Mesenchymal stem cell (in vitro differentiated cells and primary cell): ENCODE measurements at regions not wholly inside any gene's neighbourhood (a gene's known extent, or its start where the extent isn't known, plus 50 kb on each side); places are given as distances from the start of the nearest gene placed in this dataset.

ENCODE experiments used
- DNase-seq: peaks from one replicate; pipeline ENCODE4 v3.0.0-alpha.2; 2013
- H2AFZ ChIP-seq: one replicate; pipeline ENCODE4 v1.6.1; 2013; ENCODE audit warnings: low read depth, mild to moderate bottlenecking, control low read depth, inconsistent platforms, low read length, moderate library complexity
- H2AK5ac ChIP-seq: 2 replicates; pipeline ENCODE4 v1.6.1; 2013; ENCODE audit warnings: low read length, moderate library complexity, mild to moderate bottlenecking, inconsistent platforms; ENCODE audit not compliant: severe bottlenecking
- H2BK120ac ChIP-seq: one replicate; pipeline ENCODE4 v1.6.1; 2013; ENCODE audit warnings: low read depth, mild to moderate bottlenecking, inconsistent platforms, low read length, moderate library complexity
- H2BK12ac ChIP-seq, 2 experiments: one replicate each; pipeline ENCODE4 v1.6.1; 2013; ENCODE audit warnings: inconsistent platforms in 2 of 2, low read length in 2 of 2, mild to moderate bottlenecking in 2 of 2, moderate library complexity in 2 of 2, control low read depth in 1 of 2
- H2BK15ac ChIP-seq: one replicate; pipeline ENCODE4 v1.6.1; 2013; ENCODE audit warnings: mild to moderate bottlenecking, low read depth, inconsistent platforms; ENCODE audit not compliant: poor library complexity, severe bottlenecking
- H2BK5ac ChIP-seq: 2 replicates; pipeline ENCODE4 v1.6.1; 2013; ENCODE audit warnings: low read depth, mild to moderate bottlenecking, low read length, control low read depth, inconsistent platforms; ENCODE audit not compliant: poor library complexity, severe bottlenecking
- H3K14ac ChIP-seq, 2 experiments: one replicate each; pipeline ENCODE4 v1.6.1; 2013; ENCODE audit warnings: inconsistent platforms in 2 of 2, low read length in 2 of 2, control low read depth in 1 of 2, mild to moderate bottlenecking in 1 of 2, moderate library complexity in 1 of 2
- H3K18ac ChIP-seq, 2 experiments: one replicate each; pipeline ENCODE4 v1.6.1; 2013; ENCODE audit warnings: inconsistent platforms in 2 of 2, low read length in 2 of 2, control low read depth in 1 of 2, low read depth in 1 of 2, mild to moderate bottlenecking in 1 of 2
- H3K23ac ChIP-seq, 2 experiments: one replicate each; pipeline ENCODE4 v1.6.1; 2013; ENCODE audit warnings: inconsistent platforms in 2 of 2, low read length in 2 of 2, mild to moderate bottlenecking in 2 of 2, moderate library complexity in 2 of 2, control low read depth in 1 of 2
- H3K27ac ChIP-seq: 2 replicates; pipeline ENCODE4 v1.5.1; 2013; ENCODE audit warnings: mild to moderate bottlenecking, moderate library complexity, low read length, control low read depth, inconsistent platforms; ENCODE audit not compliant: poor library complexity, severe bottlenecking
- H3K27me3 ChIP-seq, 2 experiments: 2 replicates each; pipeline versions ENCODE4 v1.6.1 to v1.7.0; 2013; ENCODE audit warnings: low read length in 2 of 2, mild to moderate bottlenecking in 2 of 2, moderate library complexity in 2 of 2, control low read depth in 1 of 2, inconsistent platforms in 1 of 2; ENCODE audit not compliant: control insufficient read depth in 1 of 2, insufficient read depth in 1 of 2
- H3K36me3 ChIP-seq, 2 experiments: 2 replicates each; pipeline versions ENCODE4 v1.6.1 to v1.7.0; 2013; ENCODE audit warnings: low read length in 2 of 2, control low read depth in 1 of 2, inconsistent platforms in 1 of 2, low read depth in 1 of 2, mild to moderate bottlenecking in 1 of 2; ENCODE audit not compliant: insufficient read depth in 2 of 2, control insufficient read depth in 1 of 2
- H3K4ac ChIP-seq, 2 experiments: one replicate each; pipeline ENCODE4 v1.6.1; 2013; ENCODE audit warnings: inconsistent platforms in 2 of 2, low read length in 2 of 2, mild to moderate bottlenecking in 2 of 2, moderate library complexity in 2 of 2, control low read depth in 1 of 2, low read depth in 1 of 2
- H3K4me1 ChIP-seq: 2 replicates; pipeline ENCODE4 v1.6.1; 2013; ENCODE audit warnings: low read depth, low read length, control low read depth; ENCODE audit not compliant: control insufficient read depth, insufficient read depth
- H3K4me2 ChIP-seq: 2 replicates; pipeline ENCODE4 v1.6.1; 2013; ENCODE audit warnings: low read length, mild to moderate bottlenecking, inconsistent platforms; ENCODE audit not compliant: poor library complexity, severe bottlenecking
- H3K4me3 ChIP-seq, 2 experiments: 2 replicates each; pipeline versions ENCODE4 v1.5.1 to v1.7.0; 2013; ENCODE audit warnings: low read length in 2 of 2, mild to moderate bottlenecking in 2 of 2, control low read depth in 1 of 2, low read depth in 1 of 2; ENCODE audit not compliant: insufficient read depth in 1 of 2
- H3K79me1 ChIP-seq: replicated peaks from 2 replicates; pipeline ENCODE4 v1.6.1; 2013; ENCODE audit warnings: mild to moderate bottlenecking, control low read depth, low read length, inconsistent platforms; ENCODE audit not compliant: poor library complexity, severe bottlenecking
- H3K9ac ChIP-seq: 2 replicates; pipeline ENCODE4 v1.7.0; 2013; ENCODE audit warnings: mild to moderate bottlenecking, low read length, moderate library complexity
- H3K9me3 ChIP-seq: 2 replicates; pipeline ENCODE4 v1.7.0; 2013; ENCODE audit warnings: mild to moderate bottlenecking, low read length; ENCODE audit not compliant: control insufficient read depth
- H4K8ac ChIP-seq: one replicate; pipeline ENCODE4 v1.6.1; 2013; ENCODE audit warnings: inconsistent platforms, mild to moderate bottlenecking, low read length, moderate library complexity
- H4K91ac ChIP-seq: one replicate; pipeline ENCODE4 v1.6.1; 2013; ENCODE audit warnings: mild to moderate bottlenecking, low read length, inconsistent platforms
- WGBS: methylation state at CpG from one replicate; pipeline ENCODE4 v1.1.7; 2013; ENCODE audit warnings: mixed read lengths; 5-methylcytosine and 5-hydroxymethylcytosine counted together

GRCh38 chr14:40909906-40910305, 696.8 kb upstream of the LRFN5 start:
- DNase-seq: no peak
- H3K4me3 ChIP-seq: no peak overlapping the region
- H3K27ac ChIP-seq: no peak overlapping the region
- H3K14ac ChIP-seq: no peak overlapping the region
- H2AFZ ChIP-seq: no peak overlapping the region
- no peaks in the 10 kb centered on the region for H3K36me3 ChIP-seq
- H2BK5ac ChIP-seq: no peak overlapping the region
- no peaks in the 10 kb centered on the region for H3K9me3 ChIP-seq
- no peak overlapping the region for H2BK15ac ChIP-seq
- no peak overlapping the region for H3K18ac ChIP-seq
- H3K27me3 ChIP-seq: no peaks in the 10 kb centered on the region
- no peak overlapping the region for H4K8ac ChIP-seq
- H3K79me1 ChIP-seq: no peaks in the 10 kb centered on the region
- H2BK12ac ChIP-seq: no peak overlapping the region
- H3K4me2 ChIP-seq: no peak overlapping the region
- H2AK5ac ChIP-seq: no peak overlapping the region
- 28% methylated on average over 2 of the region's 2 CpGs for WGBS
- no peak overlapping the region for H4K91ac ChIP-seq
- H3K4ac ChIP-seq: no peak overlapping the region
- H3K9ac ChIP-seq: no peak overlapping the region
- H3K23ac ChIP-seq: no peak overlapping the region
- H2BK120ac ChIP-seq: no peak overlapping the region
- no peaks in the 10 kb centered on the region for H3K4me1 ChIP-seq

- H3K27me3 ChIP-seq: no peaks in the 10 kb centered on the region
- no peak overlapping the region for H4K91ac ChIP-seq
- H2BK12ac ChIP-seq: no peak overlapping the region
- H2AFZ ChIP-seq: no peak overlapping the region
- H3K4me1 ChIP-seq: no peaks in the 10 kb centered on the region
- no peak overlapping the region for H2BK120ac ChIP-seq
- no peak overlapping the region for H3K23ac ChIP-seq
- no peak overlapping the region for H2BK15ac ChIP-seq
- H3K4me2 ChIP-seq: no peak overlapping the region
- no peak overlapping the region for H2AK5ac ChIP-seq
- H3K9me3 ChIP-seq: peaks cover 8% of the 10 kb centered on the region
- no peak overlapping the region for H3K18ac ChIP-seq
- H3K4me3 ChIP-seq: no peak overlapping the region
- no peak overlapping the region for H2BK5ac ChIP-seq
- no peak for DNase-seq
- no peaks in the 10 kb centered on the region for H3K36me3 ChIP-seq
- H4K8ac ChIP-seq: no peak overlapping the region
- H3K27ac ChIP-seq: no peak overlapping the region
- H3K79me1 ChIP-seq: no peaks in the 10 kb centered on the region
- no peak overlapping the region for H3K14ac ChIP-seq
- no peak overlapping the region for H3K9ac ChIP-seq
- no peak overlapping the region for H3K4ac ChIP-seq
Measured at GRCh38 chr14:40903709-40904108, 703.0 kb upstream of the LRFN5 start.

- Histone ChIP-seq H3K4me3 (no peak overlapping the region), H4K8ac (no peak overlapping the region), H4K91ac (no peak overlapping the region), H3K4me1 (no peaks in the 10 kb centered on the region), H2BK120ac (no peak overlapping the region), H3K27ac (no peak overlapping the region), H3K18ac (no peak overlapping the region), H2BK15ac (no peak overlapping the region), H3K9me3 (peaks cover 11% of the 10 kb centered on the region), H2AK5ac (no peak overlapping the region), H3K4ac (no peak overlapping the region), H2AFZ (no peak overlapping the region), H3K14ac (no peak overlapping the region), H3K79me1 (no peaks in the 10 kb centered on the region), H2BK12ac (no peak overlapping the region), H3K36me3 (no peaks in the 10 kb centered on the region), H3K27me3 (no peaks in the 10 kb centered on the region), H3K9ac (no peak overlapping the region), H3K23ac (no peak overlapping the region), H3K4me2 (no peak overlapping the region), H2BK5ac (no peak overlapping the region)
- WGBS: 57% methylated on average over 2 of the region's 2 CpGs
- DNase-seq: no peak
Measured at GRCh38 chr14:40899435-40899834, 707.2 kb upstream of the LRFN5 start.

GRCh38 chr14:40894846-40895245, 711.8 kb upstream of the LRFN5 start:
- Histone ChIP-seq H2BK5ac (no peak overlapping the region), H3K4me1 (no peaks in the 10 kb centered on the region), H3K79me1 (no peaks in the 10 kb centered on the region), H3K27me3 (no peaks in the 10 kb centered on the region), H3K9me3 (peaks cover 5% of the 10 kb centered on the region), H3K4me2 (no peak overlapping the region), H2AFZ (no peak overlapping the region), H3K27ac (no peak overlapping the region), H2BK15ac (no peak overlapping the region), H3K14ac (no peak overlapping the region), H2AK5ac (no peak overlapping the region), H2BK12ac (no peak overlapping the region), H3K18ac (no peak overlapping the region), H2BK120ac (no peak overlapping the region), H3K4me3 (no peak overlapping the region), H3K9ac (no peak overlapping the region), H3K36me3 (no peaks in the 10 kb centered on the region), H3K4ac (no peak overlapping the region), H3K23ac (no peak overlapping the region), H4K8ac (no peak overlapping the region), H4K91ac (no peak overlapping the region)
- DNase-seq: no peak
- WGBS: no CpG with 5 or more reads among the region's 2 CpGs
